HEK293 (cell line): ENCODE measurements at regions not wholly inside any gene's neighbourhood (a gene's known extent, or its start where the extent isn't known, plus 50 kb on each side); places are given as distances from the start of the nearest gene placed in this dataset.

Experiments
- BCL11A ChIP-seq: fragments of 450-650 bp; formaldehyde crosslinking; IDR thresholded peaks from 2 replicates; pipeline ENCODE4 v1.5.1; 2016; ENCODE audit warnings: low read depth, missing biosample characterization, missing genetic modification characterization
- CTCF ChIP-seq: fragments of 450-650 bp; formaldehyde crosslinking; IDR thresholded peaks from 2 replicates; pipeline ENCODE4 v1.5.1; 2016; ENCODE audit warnings: missing biosample characterization, missing genetic modification characterization
- GLIS1 ChIP-seq: fragments of 450-650 bp; formaldehyde crosslinking; IDR thresholded peaks from 2 replicates; pipeline ENCODE4 v1.5.1; 2016; ENCODE audit warnings: missing biosample characterization, missing genetic modification characterization
- OVOL3 ChIP-seq: fragments of 450-650 bp; formaldehyde crosslinking; IDR thresholded peaks from 2 replicates; pipeline ENCODE4 v1.5.1; 2016; ENCODE audit warnings: missing biosample characterization, missing genetic modification characterization
- ZNF626 ChIP-seq: fragments of 450-650 bp; sonication (Bioruptor Pico); formaldehyde crosslinking; IDR thresholded peaks from 2 replicates; pipeline ENCODE4 v1.5.1; 2018; ENCODE audit warnings: missing biosample characterization, missing genetic modification characterization, inconsistent platforms
- ZNF792 ChIP-seq: fragments of 450-650 bp; formaldehyde crosslinking; IDR thresholded peaks from 2 replicates; pipeline ENCODE4 v1.5.1; 2016; ENCODE audit warnings: missing biosample characterization, missing genetic modification characterization

GRCh38 chr15:60221356-60221755 is 176.4 kb downstream of the ANXA2 start:
- TF ChIP-seq CTCF (tag by site-specific recombination) (no peak), BCL11A (tag by site-specific recombination) (no peak), GLIS1 (tag by site-specific recombination) (no peak), OVOL3 (tag by site-specific recombination) (no peak), ZNF626 (tag by site-specific recombination) (no peak), ZNF792 (tag by site-specific recombination) (no peak)
